Neural cell (in vitro differentiated cells): ENCODE measurements at regions not wholly inside any gene's neighbourhood (a gene's known extent, or its start where the extent isn't known, plus 50 kb on each side); places are given as distances from the start of the nearest gene placed in this dataset.

Experiments
- EP300 ChIP-seq: fragments of 450-650 bp; conservative IDR thresholded peaks from 2 replicates; pipeline ENCODE4 v1.6.1; 2014; ENCODE audit warnings: antibody characterized with exemption, mild to moderate bottlenecking, moderate library complexity; ENCODE audit not compliant: poor library complexity, severe bottlenecking
- EZH2 ChIP-seq: fragments of 200-600, 300-800 bp; shearing (Covaris generic), sonication (generic); IDR thresholded peaks from 2 replicates; pipeline ENCODE4 v1.6.1; 2014; ENCODE audit warnings: antibody characterized with exemption, low read length, borderline replicate concordance, mild to moderate bottlenecking; ENCODE audit not compliant: insufficient read depth, poor library complexity, severe bottlenecking
- POLR2AphosphoS5 ChIP-seq: IDR thresholded peaks from 2 replicates; pipeline ENCODE4 v1.6.1; 2012
- TF ChIP-seq, protein P1 (sequence below): fragments of 450-650 bp; IDR thresholded peaks from 2 replicates; pipeline ENCODE4 v1.5.1; 2014; ENCODE audit warnings: antibody characterized with exemption, mild to moderate bottlenecking, moderate library complexity; ENCODE audit not compliant: poor library complexity, severe bottlenecking

DNA sequence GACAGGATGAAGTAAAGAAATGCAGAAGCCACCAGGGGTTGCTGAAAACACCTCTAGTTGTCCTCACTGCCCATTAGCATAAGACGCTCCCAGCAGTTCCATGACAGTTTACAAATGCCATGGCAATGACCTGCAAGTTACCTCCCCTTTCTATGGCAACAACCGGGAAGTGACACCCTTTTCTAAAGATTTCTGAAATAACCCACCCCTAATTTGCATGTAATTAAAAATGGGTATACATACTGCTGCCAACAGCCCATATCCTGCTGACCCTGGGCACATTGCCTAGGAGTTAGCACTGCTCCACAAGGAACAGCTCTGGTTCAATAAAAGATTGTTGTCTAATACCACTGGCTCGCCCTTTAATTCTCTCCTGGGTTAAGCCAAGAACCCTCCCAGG lies 178.3 kb upstream of the LRATD1 start:
- TF ChIP-seq, protein P1, sequence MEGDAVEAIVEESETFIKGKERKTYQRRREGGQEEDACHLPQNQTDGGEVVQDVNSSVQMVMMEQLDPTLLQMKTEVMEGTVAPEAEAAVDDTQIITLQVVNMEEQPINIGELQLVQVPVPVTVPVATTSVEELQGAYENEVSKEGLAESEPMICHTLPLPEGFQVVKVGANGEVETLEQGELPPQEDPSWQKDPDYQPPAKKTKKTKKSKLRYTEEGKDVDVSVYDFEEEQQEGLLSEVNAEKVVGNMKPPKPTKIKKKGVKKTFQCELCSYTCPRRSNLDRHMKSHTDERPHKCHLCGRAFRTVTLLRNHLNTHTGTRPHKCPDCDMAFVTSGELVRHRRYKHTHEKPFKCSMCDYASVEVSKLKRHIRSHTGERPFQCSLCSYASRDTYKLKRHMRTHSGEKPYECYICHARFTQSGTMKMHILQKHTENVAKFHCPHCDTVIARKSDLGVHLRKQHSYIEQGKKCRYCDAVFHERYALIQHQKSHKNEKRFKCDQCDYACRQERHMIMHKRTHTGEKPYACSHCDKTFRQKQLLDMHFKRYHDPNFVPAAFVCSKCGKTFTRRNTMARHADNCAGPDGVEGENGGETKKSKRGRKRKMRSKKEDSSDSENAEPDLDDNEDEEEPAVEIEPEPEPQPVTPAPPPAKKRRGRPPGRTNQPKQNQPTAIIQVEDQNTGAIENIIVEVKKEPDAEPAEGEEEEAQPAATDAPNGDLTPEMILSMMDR = no peak
- no peak for TF ChIP-seq EP300
- TF ChIP-seq EZH2 = no peak
- TF ChIP-seq POLR2AphosphoS5 = no peak
